ENCODE measurements at regions not wholly inside any gene's neighbourhood (a gene's known extent, or its start where the extent isn't known, plus 50 kb on each side); places are given as distances from the start of the nearest gene placed in this dataset.

DNA sequence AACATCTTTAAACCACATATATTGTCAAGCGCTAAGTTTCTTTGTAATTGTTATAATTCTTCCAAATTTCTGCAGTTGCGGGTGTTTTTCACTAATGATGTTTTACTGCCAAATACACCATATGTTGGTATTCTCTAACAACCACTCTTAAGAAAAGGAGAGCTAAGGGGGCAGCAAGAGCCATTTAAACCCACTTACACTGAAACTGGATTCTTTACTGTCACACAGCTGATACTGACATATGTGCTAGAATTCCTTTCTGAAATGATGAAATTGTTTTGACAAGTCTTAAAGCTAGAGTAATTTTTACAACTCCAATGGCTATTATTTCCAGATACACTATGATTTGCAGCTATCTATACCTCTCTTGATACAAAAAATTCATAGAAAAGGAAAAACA lies 483.1 kb downstream of the CDH11 start:
- no peak for DNase-seq

DNA sequence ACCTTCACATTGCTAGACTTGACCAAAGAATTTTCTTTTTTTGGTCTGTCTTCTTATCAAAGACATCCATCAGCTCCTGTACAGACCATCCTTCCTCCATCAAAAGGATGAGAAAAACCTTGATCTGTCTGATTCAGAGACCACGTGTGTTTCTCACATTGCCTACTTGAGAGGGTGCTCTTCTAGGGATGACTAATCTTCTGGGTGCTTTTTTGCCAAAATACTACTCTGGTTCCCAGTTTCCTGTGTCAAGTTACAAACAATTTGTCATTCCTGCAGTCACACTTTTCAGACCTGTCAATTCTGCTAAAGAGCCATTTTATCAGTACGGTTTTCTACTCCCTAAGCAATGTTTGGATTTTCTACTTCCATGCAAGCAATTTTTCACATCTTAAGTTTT lies 492.2 kb downstream of the CDH11 start:
- no peak for DNase-seq

DNA sequence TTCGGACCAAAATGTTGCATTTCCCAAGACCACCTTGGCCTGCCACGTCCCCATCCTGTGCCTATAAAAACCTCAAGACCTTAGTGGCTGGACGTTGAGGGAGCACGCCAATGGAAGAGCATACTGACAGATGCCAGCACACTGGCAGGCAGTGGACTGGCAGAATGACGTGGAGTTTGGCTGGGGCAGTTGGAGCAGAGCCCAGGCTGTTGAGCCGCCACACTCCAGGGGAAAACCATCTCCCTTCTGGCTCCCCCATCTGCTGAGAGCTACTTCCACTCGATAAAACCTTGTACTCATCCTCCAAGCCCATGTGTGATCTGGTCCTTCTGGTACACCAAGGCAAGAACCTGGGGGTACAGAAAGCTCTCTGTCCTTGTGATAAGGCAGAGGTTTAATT lies 494.1 kb downstream of the CDH11 start:
- DNase-seq, result no peak

GRCh38 chr16:64627288-64627687 lies 494.6 kb downstream of the CDH11 start:
- DNase-seq, result no peak

DNA sequence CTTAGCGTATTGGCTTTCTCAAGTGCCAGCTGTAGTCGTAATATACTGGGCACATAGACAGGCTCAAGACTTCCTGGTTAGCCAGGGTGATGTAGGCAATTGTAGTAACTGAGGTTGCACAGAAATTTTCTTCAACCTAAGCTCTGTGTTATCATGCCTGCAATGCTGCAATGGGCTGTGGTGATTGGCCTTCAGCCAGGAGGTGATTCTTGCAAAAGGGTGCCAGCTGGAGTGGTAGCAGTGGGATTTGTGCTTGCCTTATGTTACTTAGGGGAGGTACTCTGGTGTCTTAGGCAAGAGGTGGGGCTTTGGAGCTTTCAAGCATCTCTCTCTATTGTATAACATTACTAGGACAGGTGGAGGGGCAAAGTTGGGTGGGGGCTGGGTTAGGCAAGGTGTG lies 495.1 kb downstream of the CDH11 start:
- DNase-seq, result no peak

GRCh38 chr16:64621616-64622015 lies 500.2 kb downstream of the CDH11 start:
- no peak for DNase-seq

- no peak for DNase-seq
Measured at GRCh38 chr16:64617836-64618476, 503.9 kb downstream of the CDH11 start.

- no peak for DNase-seq
Measured at GRCh38 chr16:64615630-64616280, 506.1 kb downstream of the CDH11 start.

DNA sequence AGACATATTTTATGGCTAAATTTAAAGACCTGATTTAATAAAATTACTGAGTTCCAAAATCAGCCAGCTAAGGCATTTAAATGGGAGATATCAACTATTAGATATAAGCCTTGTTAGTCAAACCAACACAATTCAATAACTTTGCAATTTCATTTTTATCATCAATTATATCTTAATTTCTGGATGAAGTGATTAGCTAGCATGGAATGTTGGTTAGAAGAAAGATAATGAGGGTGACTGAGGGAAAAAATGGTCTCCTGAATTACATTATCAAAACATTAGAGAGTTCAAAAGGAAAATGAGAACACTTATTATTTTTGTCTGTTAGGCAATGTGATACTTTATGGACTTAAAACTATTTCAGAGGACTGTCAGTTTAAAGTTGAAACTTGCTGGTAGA lies 525.7 kb downstream of the CDH11 start:
- DNase-seq, result no peak

DNA sequence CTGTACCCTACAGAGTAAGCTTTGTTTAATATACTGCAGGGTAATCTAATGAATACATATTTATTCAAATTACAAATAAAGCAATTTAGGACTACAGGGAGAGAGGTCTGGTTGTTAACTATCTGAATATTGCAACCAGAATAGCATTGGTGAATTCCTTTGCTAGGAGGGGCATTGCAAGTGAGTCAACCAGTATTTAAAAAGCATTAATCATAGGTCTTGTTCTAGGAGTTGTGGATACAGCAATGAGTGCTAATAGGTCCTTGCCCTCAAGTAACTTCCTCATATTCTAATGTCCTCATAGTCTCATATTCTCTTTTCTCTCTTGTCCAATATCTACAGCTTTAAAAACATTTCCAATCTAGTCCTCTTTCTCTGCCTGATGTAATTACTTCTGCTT lies 531.4 kb downstream of the CDH11 start:
- no peak for DNase-seq

DNA sequence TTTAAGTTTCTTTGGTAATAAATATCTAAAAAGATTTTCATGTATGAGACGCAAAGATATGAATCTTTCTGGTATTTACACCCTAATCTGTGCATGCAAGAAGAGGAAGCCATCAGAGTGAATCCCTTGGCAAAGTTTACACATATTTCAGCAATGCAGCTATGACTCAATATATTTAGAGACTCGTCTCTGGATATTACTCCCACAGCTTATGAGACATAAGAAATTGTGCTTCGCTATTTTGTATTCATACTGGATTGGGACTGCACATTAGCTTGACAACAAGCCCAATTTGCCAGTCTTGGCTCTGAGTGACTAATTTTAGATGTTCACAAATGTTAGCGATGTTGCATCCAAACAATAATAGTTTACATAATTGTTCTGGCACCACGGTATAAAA lies 532.0 kb downstream of the CDH11 start:
- DNase-seq, result no peak

DNA sequence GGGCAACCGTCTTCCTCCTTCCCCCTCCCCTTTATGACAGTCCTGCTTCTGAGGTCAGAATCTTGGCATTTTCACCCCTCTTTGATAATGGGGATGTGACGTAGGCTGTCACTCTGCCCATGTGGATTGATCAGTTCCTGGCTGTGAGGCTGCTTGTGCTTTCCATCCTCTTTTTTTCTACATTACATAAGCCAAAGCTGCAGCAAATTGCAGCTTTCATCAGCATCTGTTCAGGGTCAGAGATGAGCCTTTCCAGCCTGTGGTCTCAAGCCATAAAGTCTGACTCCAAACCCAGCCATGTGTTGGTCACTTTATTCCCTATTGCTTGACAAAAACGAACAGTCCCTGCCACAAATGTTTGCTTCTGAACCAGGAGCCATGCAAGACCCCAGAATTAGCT lies 535.1 kb downstream of the CDH11 start:
- DNase-seq, result no peak

- DNase-seq, result no peak
Measured at GRCh38 chr16:64585367-64585766, 536.5 kb downstream of the CDH11 start.

- no peak for DNase-seq
Measured at GRCh38 chr16:64580558-64580957, 541.3 kb downstream of the CDH11 start.

GRCh38 chr16:64579712-64580111 lies 542.2 kb downstream of the CDH11 start:
- no peak for DNase-seq

GRCh38 chr16:64545768-64546167 lies 576.1 kb downstream of the CDH11 start:
- no peak for DNase-seq

DNA sequence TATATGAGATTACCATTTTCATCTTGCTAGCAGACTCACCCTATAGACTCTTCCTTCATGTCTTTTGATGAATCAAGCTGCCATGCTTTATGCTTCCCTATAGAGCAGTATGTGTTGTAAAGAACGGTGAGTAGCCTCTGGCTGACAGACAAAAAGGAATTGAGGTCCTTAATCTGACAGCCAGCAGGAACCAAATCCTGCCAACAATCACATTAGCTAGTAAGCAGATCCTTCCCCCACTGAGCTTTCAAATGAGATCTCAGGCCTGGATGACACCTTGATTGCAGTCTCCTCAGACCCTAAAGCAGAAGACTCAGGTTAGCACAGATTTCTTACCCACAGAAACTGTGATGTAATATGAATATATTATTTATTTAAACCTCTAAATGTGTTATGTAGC lies 577.0 kb downstream of the CDH11 start:
- no peak for DNase-seq

DNA sequence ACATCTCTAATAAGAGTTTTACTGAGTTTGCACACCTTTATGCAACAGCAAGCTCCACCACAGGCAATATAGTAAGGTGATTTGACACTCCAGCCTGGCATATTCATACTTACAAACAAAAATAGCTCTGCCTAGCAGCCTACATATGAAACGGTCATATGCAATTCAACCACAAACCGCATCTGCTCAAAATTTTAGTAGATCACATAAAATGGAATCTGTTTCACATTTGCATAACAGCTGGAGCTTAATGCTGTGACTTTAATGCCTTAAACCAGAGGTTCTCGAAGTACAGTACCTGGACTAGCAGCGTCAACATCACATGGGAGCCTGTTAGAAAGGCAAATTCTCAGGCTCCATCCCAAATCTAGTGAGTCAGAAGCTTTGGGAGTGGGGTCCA lies 578.4 kb downstream of the CDH11 start:
- DNase-seq, result no peak

- no peak for DNase-seq
Measured at GRCh38 chr16:64543031-64543430, 578.8 kb downstream of the CDH11 start.

DNA sequence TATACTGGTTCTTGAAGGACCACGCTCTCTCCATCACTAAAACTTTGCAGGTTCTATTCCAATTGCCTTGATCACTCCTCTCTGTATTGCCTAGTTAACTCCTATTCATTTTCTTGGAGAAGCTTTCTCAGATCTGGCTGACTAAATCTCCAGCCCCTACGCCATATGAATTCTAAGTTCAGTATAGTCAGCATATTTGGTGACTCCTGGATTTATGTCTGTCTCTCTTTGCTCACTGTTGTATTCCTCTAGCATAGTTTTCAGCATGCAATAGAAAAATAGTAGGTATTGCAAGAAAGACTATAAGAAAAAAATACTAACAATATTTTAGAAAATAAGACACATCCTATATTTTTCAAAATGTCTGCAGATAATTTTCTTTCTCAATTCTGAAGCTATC lies 579.7 kb downstream of the CDH11 start:
- no peak for DNase-seq

DNA sequence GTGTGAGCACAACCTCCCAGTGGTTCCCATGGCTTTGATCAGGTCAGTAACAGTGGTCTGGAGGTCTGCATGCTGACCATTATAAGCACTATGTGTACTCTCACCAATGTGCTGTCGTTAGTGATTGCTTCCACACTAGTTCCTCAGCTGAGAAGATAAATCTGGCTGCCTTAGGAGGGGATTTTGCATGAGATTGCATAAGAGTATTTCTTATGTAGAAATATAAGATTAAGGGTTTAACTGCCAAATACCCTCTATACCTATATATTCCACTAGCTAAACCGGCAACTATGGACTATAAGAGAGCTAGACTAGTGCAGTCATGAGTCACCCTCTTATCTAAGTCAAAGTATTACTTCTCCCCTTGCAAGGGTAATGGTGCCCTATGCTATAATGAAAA lies 580.2 kb downstream of the CDH11 start:
- no peak for DNase-seq

DNA sequence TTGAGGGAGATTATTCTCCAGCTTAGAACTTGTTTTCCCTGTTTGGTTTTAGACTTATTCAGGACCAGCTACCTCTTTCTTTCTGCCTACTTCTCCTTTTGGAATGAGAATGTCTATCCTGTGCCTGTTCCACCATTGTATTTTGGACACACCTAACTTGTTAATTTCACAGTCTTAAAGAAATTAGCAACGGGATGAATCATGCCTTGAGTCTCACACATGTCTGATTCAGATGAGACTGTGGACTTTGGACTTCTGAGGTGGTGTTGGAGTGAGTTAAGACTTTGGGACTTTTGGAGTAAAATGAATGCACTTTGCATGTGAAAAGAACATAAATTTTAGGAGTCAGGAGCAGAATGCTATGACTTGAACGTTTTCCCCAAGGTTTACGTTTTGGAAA lies 581.4 kb downstream of the CDH11 start:
- DNase-seq, result no peak

DNA sequence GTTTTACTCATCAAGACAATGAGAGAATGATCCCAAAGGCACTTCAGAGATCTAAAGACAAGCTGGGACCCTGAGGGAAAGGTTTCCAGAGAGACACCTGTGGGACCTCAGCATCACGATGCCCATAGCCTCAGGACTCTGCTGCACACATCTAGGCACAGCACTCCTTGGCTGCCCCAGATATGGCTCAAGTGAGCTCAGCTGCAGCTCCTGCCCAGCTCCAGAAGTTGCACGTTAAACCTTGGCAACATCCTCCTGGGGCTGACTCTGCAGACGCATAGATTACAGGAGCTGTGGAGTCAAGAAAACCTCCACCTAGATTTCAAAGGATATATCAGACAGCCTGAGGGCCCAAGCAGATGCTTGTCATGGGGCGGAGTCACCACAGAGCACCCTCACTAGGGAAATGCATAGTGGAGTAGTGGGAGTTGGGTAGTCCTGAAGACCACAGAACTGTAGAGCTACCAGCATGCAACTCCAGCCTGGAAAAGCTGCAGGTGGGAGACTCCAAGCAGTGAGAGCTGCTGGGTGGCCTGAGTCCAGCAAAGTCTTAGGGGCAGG lies 582.0 kb downstream of the CDH11 start:
- no peak for DNase-seq

DNA sequence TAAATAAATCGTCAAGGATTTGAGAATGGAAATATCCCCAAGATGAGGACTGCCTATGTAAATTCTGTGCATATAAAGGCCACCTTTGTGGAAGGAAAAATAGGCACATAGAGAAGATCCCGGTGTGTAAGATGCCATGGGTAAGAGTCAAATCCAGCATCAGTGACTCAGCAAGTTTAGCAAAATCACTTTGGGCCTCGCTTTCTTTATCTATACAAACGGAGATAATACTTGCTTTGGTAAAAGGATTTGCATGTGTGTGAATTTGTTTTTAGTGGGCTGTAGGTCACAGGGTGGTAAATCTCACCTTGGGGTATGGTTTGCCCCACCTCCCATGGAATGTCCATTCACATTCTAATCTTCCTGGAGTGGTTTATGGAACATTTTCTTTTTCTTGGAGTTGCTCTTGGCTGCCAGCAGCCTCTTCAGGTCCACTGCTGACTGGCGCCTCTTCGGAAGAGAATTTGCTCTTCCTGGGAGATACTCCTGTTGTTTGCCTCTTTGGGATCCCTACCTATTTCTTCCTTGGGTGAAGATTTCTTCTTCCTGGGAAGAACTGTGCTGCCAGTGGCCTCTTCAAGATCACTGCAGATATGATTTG lies 587.6 kb downstream of the CDH11 start:
- no peak for DNase-seq

All from stimulated activated CD4-positive, alpha-beta T cell treated with anti-CD3 and anti-CD28 coated beads, Interleukin-4, amount 100 ng/mL, for 4 hours (primary cell).